IMR-90 (cell line): ENCODE measurements at regions not wholly inside any gene's neighbourhood (a gene's known extent, or its start where the extent isn't known, plus 50 kb on each side); places are given as distances from the start of the nearest gene placed in this dataset.

Source experiments
- ATAC-seq: fragments of 200-7000 bp; cut with Tn5 transposase; 2 replicates; pipeline ENCODE4 v1.9.1; 2020; ENCODE audit warnings: low read depth, mild to moderate bottlenecking, moderate library complexity
- BruUV-seq: library from RNA; stranded (reverse); fragments of 400-500 nt; replicated peaks from 2 replicates; lab custom pipeline; 2021; lab: Mats Ljungman, UMichigan
- CTCF ChIA-PET: fragments of 300-600 bp; formaldehyde crosslinking; extraction: SDS; loops from one replicate; lab custom pipeline; 2021; ENCODE audit warnings: antibody characterized with exemption; lab: Yijun Ruan, JAX
- POLR2A ChIA-PET: fragments of 300-600 bp; sonication (Branson Sonifier 250); formaldehyde crosslinking; loops from one replicate; lab custom pipeline; 2022; ENCODE audit warnings: antibody characterized with exemption; ENCODE audit not compliant: unreplicated experiment; lab: Charles Lee
- DNase-seq: peaks from one replicate; pipeline ENCODE4 v3.0.0; 2013
- H2AFZ ChIP-seq: replicated peaks from 2 replicates; pipeline ENCODE3; 2013; ENCODE audit warnings: low read length, mild to moderate bottlenecking; ENCODE audit not compliant: poor library complexity
- H2AK5ac ChIP-seq: 2 replicates; pipeline ENCODE4 v1.6.1; 2013; ENCODE audit warnings: low read depth, low read length, inconsistent platforms
- H2AK9ac ChIP-seq: replicated peaks from 2 replicates; pipeline ENCODE3; 2013; ENCODE audit warnings: mild to moderate bottlenecking, low read depth, low read length, moderate library complexity; ENCODE audit not compliant: poor library complexity
- H2BK120ac ChIP-seq: 2 replicates; pipeline ENCODE4 v1.6.1; 2013; ENCODE audit warnings: low read depth, low read length, inconsistent platforms
- H2BK15ac ChIP-seq: 3 replicates; pipeline ENCODE4 v1.6.1; 2013; ENCODE audit warnings: low read depth, low read length, inconsistent platforms
- H2BK20ac ChIP-seq: 2 replicates; pipeline ENCODE4 v1.6.1; 2013; ENCODE audit warnings: low read depth, mild to moderate bottlenecking, inconsistent platforms, low read length, moderate library complexity
- H2BK5ac ChIP-seq: 2 replicates; pipeline ENCODE4 v1.6.1; 2013; ENCODE audit warnings: mild to moderate bottlenecking, low read depth, low read length, inconsistent platforms; ENCODE audit not compliant: poor library complexity, severe bottlenecking
- H3K14ac ChIP-seq: replicated peaks from 2 replicates; pipeline ENCODE4 v1.6.1; 2013; ENCODE audit warnings: low read depth, low read length, inconsistent platforms
- H3K18ac ChIP-seq: 2 replicates; pipeline ENCODE4 v1.6.1; 2013; ENCODE audit warnings: low read depth, low read length, control low read depth
- H3K23ac ChIP-seq: 2 replicates; pipeline ENCODE4 v1.6.1; 2013; ENCODE audit warnings: low read depth, low read length, inconsistent platforms
- H3K27ac ChIP-seq: 2 replicates; pipeline ENCODE4 v1.5.1; 2013; ENCODE audit warnings: mild to moderate bottlenecking, control low read depth, low read length; ENCODE audit not compliant: insufficient read depth
- H3K27me3 ChIP-seq: 2 replicates; pipeline ENCODE4 v1.6.1; 2013; ENCODE audit warnings: low read length; ENCODE audit not compliant: control insufficient read depth, insufficient read depth
- H3K36me3 ChIP-seq: 2 replicates; pipeline ENCODE4 v1.6.1; 2013; ENCODE audit warnings: low read length, mixed read lengths; ENCODE audit not compliant: control insufficient read depth, insufficient read depth
- H3K4ac ChIP-seq: 2 replicates; pipeline ENCODE4 v1.6.1; 2013; ENCODE audit warnings: low read depth, low read length, inconsistent platforms
- H3K4me1 ChIP-seq: 2 replicates; pipeline ENCODE4 v1.6.1; 2013; ENCODE audit warnings: low read length, mixed read lengths; ENCODE audit not compliant: control insufficient read depth, insufficient read depth
- H3K4me2 ChIP-seq: 2 replicates; pipeline ENCODE4 v1.6.1; 2013; ENCODE audit warnings: low read depth, mild to moderate bottlenecking, control low read depth, low read length, moderate library complexity
- H3K4me3 ChIP-seq: 2 replicates; pipeline ENCODE4 v1.5.1; 2013; ENCODE audit warnings: low read depth, mild to moderate bottlenecking, control low read depth, low read length, moderate library complexity; ENCODE audit not compliant: insufficient read depth
- H3K56ac ChIP-seq: 2 replicates; pipeline ENCODE4 v1.6.1; 2013; ENCODE audit warnings: low read length, inconsistent platforms; ENCODE audit not compliant: insufficient read depth; ENCODE audit errors: extremely low read depth
- H3K79me1 ChIP-seq, 2 experiments: 2 replicates each; pipeline ENCODE4 v1.6.1; 2013; ENCODE audit warnings: low read length in 2 of 2, inconsistent platforms in 1 of 2, low read depth in 1 of 2
- H3K9ac ChIP-seq: 2 replicates; pipeline ENCODE4 v1.6.1; 2013; ENCODE audit warnings: low read depth, low read length, control low read depth
- H3K9me1 ChIP-seq: 2 replicates; pipeline ENCODE4 v1.6.1; 2013; ENCODE audit warnings: low read length, inconsistent platforms; ENCODE audit not compliant: insufficient read depth
- H3K9me3 ChIP-seq: 2 replicates; pipeline ENCODE4 v1.6.1; 2013; ENCODE audit warnings: low read length; ENCODE audit not compliant: control insufficient read depth, insufficient read depth
- H4K20me1 ChIP-seq: 2 replicates; pipeline ENCODE4 v1.6.1; 2013; ENCODE audit warnings: low read length, inconsistent platforms; ENCODE audit not compliant: insufficient read depth
- H4K5ac ChIP-seq: 2 replicates; pipeline ENCODE4 v1.6.1; 2013; ENCODE audit warnings: mild to moderate bottlenecking, low read depth, low read length, control low read depth
- H4K8ac ChIP-seq, 2 experiments: 2 replicates each; pipeline ENCODE4 v1.6.1; 2013; ENCODE audit warnings: low read depth in 2 of 2, low read length in 2 of 2, control low read depth in 1 of 2, inconsistent platforms in 1 of 2
- H4K91ac ChIP-seq: 2 replicates; pipeline ENCODE4 v1.6.1; 2013; ENCODE audit warnings: low read depth, low read length, inconsistent platforms; ENCODE audit not compliant: insufficient read depth
- BHLHE40 ChIP-seq: fragments of 150-350 bp; IDR thresholded peaks from 2 replicates; pipeline ENCODE4 v1.6.1; 2016; ENCODE audit warnings: mild to moderate bottlenecking, low read depth, low read length
- CEBPB ChIP-seq: IDR thresholded peaks from 2 replicates; pipeline ENCODE4 v1.6.1; 2012; ENCODE audit warnings: low read depth, low read length, improper control_type of control experiment
- MAZ ChIP-seq: IDR thresholded peaks from 2 replicates; pipeline ENCODE4 v1.6.1; 2012; ENCODE audit warnings: low read depth, mild to moderate bottlenecking, low read length, improper control_type of control experiment, moderate library complexity, borderline replicate concordance
- MXI1 ChIP-seq: IDR thresholded peaks from 2 replicates; pipeline ENCODE4 v1.6.1; 2012; ENCODE audit warnings: low read depth, mild to moderate bottlenecking, low read length, moderate library complexity, borderline replicate concordance
- RCOR1 ChIP-seq: IDR thresholded peaks from 2 replicates; pipeline ENCODE4 v1.6.1; 2012; ENCODE audit warnings: mild to moderate bottlenecking, low read length, improper control_type of control experiment; ENCODE audit not compliant: insufficient replicate concordance
- RFX5 ChIP-seq: IDR thresholded peaks from 2 replicates; pipeline ENCODE4 v1.8.0; 2012; ENCODE audit warnings: low read depth, mild to moderate bottlenecking, low read length, moderate library complexity
- SMC3 ChIP-seq: fragments of 150-350 bp; IDR thresholded peaks from 2 replicates; pipeline ENCODE4 v1.6.1; 2016; ENCODE audit warnings: low read depth, mild to moderate bottlenecking, antibody characterized with exemption, low read length, moderate library complexity
- WGBS, 2 experiments: methylation state at CpG; one replicate each; pipeline versions ENCODE4 v1.1.5 to v1.1.7; 2013; ENCODE audit warnings: missing lambda C conversion rate in 2 of 2; ENCODE audit not compliant: insufficient read length in 1 of 2; ENCODE audit errors: extremely low coverage in 2 of 2; 5-methylcytosine and 5-hydroxymethylcytosine counted together
- dilution Hi-C: fragments of 300-500 bp; cut with HindIII; formaldehyde crosslinking; loops from one replicate; pipeline ENCODE4 v1.14.3; 2018; ENCODE audit warnings: low sequenced_read_pairs; ENCODE audit not compliant: unreplicated experiment
- in situ Hi-C: fragments of 300-500 bp; cut with MboI; formaldehyde crosslinking; loops from 3 replicates; pipeline ENCODE4 v1.14.3; 2019; ENCODE audit warnings: low sequenced_read_pairs, inconsistent platforms, mixed read lengths
- intact Hi-C: fragments of 100-400 bp; cut with micrococcal nuclease; formaldehyde crosslinking; loops from 2 replicates; pipeline ENCODE4 v1.10.0; 2022

DNA sequence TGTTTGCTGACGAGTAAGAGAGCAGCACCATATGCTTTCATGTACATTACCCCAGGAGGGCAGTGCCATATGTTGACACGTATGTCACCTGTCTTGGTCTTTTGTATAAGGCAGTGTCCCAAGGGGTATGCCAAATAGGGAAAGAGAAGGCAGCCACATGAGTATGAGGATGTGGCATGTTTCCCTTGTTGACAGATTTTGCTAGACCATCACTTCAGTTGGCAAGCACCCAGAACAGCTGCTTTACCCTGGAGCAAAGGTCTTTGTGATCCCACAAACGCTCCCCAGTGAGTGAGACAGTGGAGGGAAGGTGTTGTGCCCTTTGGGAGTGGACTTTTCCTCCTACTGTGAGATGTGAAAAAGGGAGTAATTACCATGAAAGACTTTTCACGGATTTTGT, 350.1 kb downstream of the ETV1 start:
- H2BK5ac ChIP-seq = no peak overlapping the region
- POLR2A ChIA-PET = no interaction called here

More for the DNA sequence above, 350.1 kb downstream of the ETV1 start:
- Histone ChIP-seq H3K36me3 (no peaks in the 10 kb centered on the region), H3K14ac (no peak overlapping the region; the same call in 1 of the 2 replicates), H3K4me2 (no peak overlapping the region), H4K8ac (no peak overlapping the region), H3K4me3 (no peak overlapping the region), H3K27ac (no peak overlapping the region), H2BK120ac (no peak overlapping the region), H3K9me3 (no peaks in the 10 kb centered on the region), H3K79me1 (no peaks in the 10 kb centered on the region), H3K23ac (no peak overlapping the region), H3K27me3 (no peaks in the 10 kb centered on the region), H3K4ac (no peak overlapping the region), H3K4me1 (no peaks in the 10 kb centered on the region), H3K56ac (no peak overlapping the region), H2BK15ac (no peak overlapping the region), H3K18ac (no peak overlapping the region), H4K5ac (no peak overlapping the region), H2BK20ac (no peak overlapping the region), H2AFZ (no peak overlapping the region), H3K9me1 (peaks cover 3% of the 10 kb centered on the region; the same call in 1 of the 2 replicates), H2AK9ac (no peak overlapping the region), H2AK5ac (no peak overlapping the region), H3K9ac (no peak overlapping the region), H4K20me1 (no peaks in the 10 kb centered on the region), H4K91ac (no peak overlapping the region)
- no peak for ATAC-seq
- intact Hi-C loops = no loop called here
- in situ Hi-C loops = no loop called here
- dilution Hi-C loops = no loop called here
- DNase-seq = no peak
- CTCF ChIA-PET = no interaction called here
- no CpG with 5 or more reads among the region's 4 CpGs for WGBS, 2 experiments
- TF ChIP-seq MXI1 (no peak), BHLHE40 (no peak), CEBPB (no peak), MAZ (no peak), RFX5 (no peak), RCOR1 (no peak), SMC3 (no peak)
- no TSS peak for BruUV-seq
